ENCODE measurements at regions not wholly inside any gene's neighbourhood (a gene's known extent, or its start where the extent isn't known, plus 50 kb on each side); places are given as distances from the start of the nearest gene placed in this dataset.

GRCh38 chr18:55856229-55856628 lies 268.2 kb upstream of the TCF4 start:
- intact Hi-C loops (cut with micrococcal nuclease; ENCODE audit: unreplicated experiment) (no loop called here), in situ Hi-C loops (cut with MboI) (no loop called here)
- no peak for ATAC-seq
- no peak for FAIRE-seq
- no peak for TF ChIP-seq MYC (IDR thresholded peaks at IDR 0.05; ENCODE audit: insufficient read depth, insufficient read length, insufficient replicate concordance, low read length, severe bottlenecking)
- TF ChIP-seq IRF4 (IDR thresholded peaks at IDR 0.05; ENCODE audit: low read depth, low read length), result no peak
- no peak for TF ChIP-seq SMAD1 (IDR thresholded peaks at IDR 0.05; ENCODE audit: low read depth, partially characterized antibody)
- no peak for TF ChIP-seq CHD4 (IDR thresholded peaks at IDR 0.05)
- TF ChIP-seq STAT3 (IDR thresholded peaks at IDR 0.05; ENCODE audit: low read depth, low read length), result no peak
- TF ChIP-seq KAT2A (conservative IDR thresholded peaks at IDR 0.05; ENCODE audit: control insufficient read depth, low read depth, low read length), result no peak
- TF ChIP-seq TCF12 (IDR thresholded peaks at IDR 0.05; ENCODE audit: low read depth, low read length), result no peak
- no peak for TF ChIP-seq BCLAF1 (IDR thresholded peaks at IDR 0.05)
- TF ChIP-seq EZH2 (IDR thresholded peaks at IDR 0.05; ENCODE audit: borderline replicate concordance, control insufficient read depth, low read depth, low read length), result no peak
- TF ChIP-seq PML (IDR thresholded peaks at IDR 0.05; ENCODE audit: low read length), result no peak
- TF ChIP-seq ZBTB4 (CRISPR knock-in tag; IDR thresholded peaks at IDR 0.05), result no peak
- no peak for TF ChIP-seq FOS (IDR thresholded peaks at IDR 0.05; ENCODE audit: borderline replicate concordance, extremely low read depth, insufficient read length)
- TF ChIP-seq POLR2AphosphoS2 (IDR thresholded peaks at IDR 0.05; ENCODE audit: low read depth, low read length), result no peak
- TF ChIP-seq CREB1 (IDR thresholded peaks at IDR 0.05; ENCODE audit: low read depth), result no peak
- no peak for TF ChIP-seq ZZZ3 (IDR thresholded peaks at IDR 0.05; ENCODE audit: control insufficient read depth, insufficient read length, low read depth)
- TF ChIP-seq ZNF622 (IDR thresholded peaks at IDR 0.05), result no peak
- no peak for TF ChIP-seq CEBPB (IDR thresholded peaks at IDR 0.05; ENCODE audit: borderline replicate concordance in 1 of 2, low read depth in 2 of 2, low read length in 2 of 2)
- TF ChIP-seq POLR2A (IDR thresholded peaks at IDR 0.05; ENCODE audit: low read depth, low read length), result no peak
- no peak for TF ChIP-seq RELA (IDR thresholded peaks at IDR 0.05; ENCODE audit: borderline replicate concordance, partially characterized antibody)
- no peak for TF ChIP-seq ZBTB33 (IDR thresholded peaks at IDR 0.05)
- Histone ChIP-seq H3K4me1 (ENCODE audit: control insufficient read depth, insufficient read depth, low read length) (no peaks in the 10 kb centered on the region), H2AFZ (ENCODE audit: control insufficient read depth, low read depth, low read length) (no peak overlapping the region), H3K9ac (ENCODE audit: control insufficient read depth, insufficient read depth, low read length) (no peak overlapping the region), H3K9me3 (replicated peaks; ENCODE audit: control insufficient read depth, insufficient read depth, low read length) (no peaks in the 10 kb centered on the region), H3K27me3 (replicated peaks in 1 of 2; ENCODE audit: control insufficient read depth in 2 of 2, insufficient read depth in 2 of 2, low read length in 1 of 2) (no peaks in the 10 kb centered on the region), H3K36me3 (ENCODE audit: control insufficient read depth in 2 of 2, insufficient read depth in 2 of 2, low read length in 1 of 2) (no peaks in the 10 kb centered on the region), H3K4me3 (no peak overlapping the region), H3K27ac (ENCODE audit: control insufficient read depth, insufficient read depth) (no peak overlapping the region), H3K4me2 (ENCODE audit: control insufficient read depth, insufficient read depth) (no peak overlapping the region), H3K79me2 (ENCODE audit: control insufficient read depth, insufficient read depth, low read length) (no peaks in the 10 kb centered on the region), H4K20me1 (ENCODE audit: control insufficient read depth, insufficient read depth) (no peaks in the 10 kb centered on the region)
- no TSS peak for BruUV-seq (replicated peaks)
- ChIA-PET POLR2A (no interaction called here), CTCF (no interaction called here), SMC1A (ENCODE audit: uncharacterized antibody, unreplicated experiment) (interaction anchor here (0.7 to 1.1 kb wide), 2 partner anchors 23 to 59 kb away, joined by 3 read pairs; no protein-coding TSS in a partner anchor), RAD21 (ENCODE audit: unreplicated experiment) (no interaction called here)
- 48% methylated on average over 2 of the region's 2 CpGs for WGBS (ENCODE audit: insufficient coverage, insufficient replicate concordance, low lambda C conversion rate, missing lambda C conversion rate)
- DNase-seq (ENCODE audit: low read depth, low spot score), result no peak
